ENCODE measurements at regions not wholly inside any gene's neighbourhood (a gene's known extent, or its start where the extent isn't known, plus 50 kb on each side); places are given as distances from the start of the nearest gene placed in this dataset.
"Not testable (repeated sequence)": the region's sequence is repeated elsewhere in the genome, so short reads cannot be mapped to it uniquely, and the experiment has no call there.

- Histone ChIP-seq H3K36me3 (no peaks in the 10 kb centered on the region), H3K9me3 (no peaks in the 10 kb centered on the region), H3K27ac (no peak overlapping the region), H3K27me3 (no peaks in the 10 kb centered on the region), H3K4me1 (no peaks in the 10 kb centered on the region), H3K4me3 (no peak overlapping the region)
- DNase-seq = no peak
- intact Hi-C loops (cut with DNase I; ENCODE audit: low total_unique reads) = no loop called here
- TF ChIP-seq CTCF (IDR thresholded peaks at IDR 0.05) (no peak), POLR2A (IDR thresholded peaks at IDR 0.05) (no peak)
These were observed 335.0 kb upstream of the ID2 start for GRCh38 chr2:8346706-8347430.

- H3K9me3 ChIP-seq; H3K36me3 ChIP-seq; DNase-seq; H3K27me3 ChIP-seq; H3K4me3 ChIP-seq; H3K4me1 ChIP-seq; H3K27ac ChIP-seq; intact Hi-C loops (cut with DNase I; ENCODE audit: low total_unique reads): not testable (repeated sequence)
These were observed 332.9 kb upstream of the ID2 start for GRCh38 chr2:8348911-8349310.

GRCh38 chr2:8352296-8352695 lies 329.6 kb upstream of the ID2 start:
- Histone ChIP-seq H3K27ac (no peak overlapping the region), H3K4me3 (no peak overlapping the region), H3K4me1 (no peaks in the 10 kb centered on the region), H3K36me3 (no peaks in the 10 kb centered on the region), H3K27me3 (no peaks in the 10 kb centered on the region), H3K9me3 (peaks cover 0 to 3% of the 10 kb centered on the region in 2 donors)
- TF ChIP-seq POLR2A (IDR thresholded peaks at IDR 0.05) = no peak
- TF ChIP-seq CTCF (IDR thresholded peaks at IDR 0.05) = no peak
- intact Hi-C loops (cut with DNase I; ENCODE audit: low total_unique reads) = no loop called here
- no peak for DNase-seq

GRCh38 chr2:8352989-8353388 lies 328.9 kb upstream of the ID2 start:
- no peaks in the 10 kb centered on the region for H3K4me1 ChIP-seq
- no peak overlapping the region for H3K4me3 ChIP-seq
- no peak for DNase-seq
- H3K36me3 ChIP-seq = no peaks in the 10 kb centered on the region
- intact Hi-C loops (cut with DNase I; ENCODE audit: low total_unique reads) = no loop called here
- peaks cover 0 to 3% of the 10 kb centered on the region in 2 donors for H3K9me3 ChIP-seq
- no peak overlapping the region for H3K27ac ChIP-seq
- no peaks in the 10 kb centered on the region for H3K27me3 ChIP-seq
- no peak for TF ChIP-seq POLR2A (IDR thresholded peaks at IDR 0.05)
- no peak for TF ChIP-seq CTCF (IDR thresholded peaks at IDR 0.05)

GRCh38 chr2:8355102-8355859 lies 326.6 kb upstream of the ID2 start:
- DNase-seq = no peak
- H3K4me3 ChIP-seq = no peak overlapping the region
- intact Hi-C loops (cut with DNase I; ENCODE audit: low total_unique reads) = no loop called here

More at GRCh38 chr2:8355102-8355859, 326.6 kb upstream of the ID2 start:
- no peak overlapping the region for H3K27ac ChIP-seq
- no peaks in the 10 kb centered on the region for H3K36me3 ChIP-seq
- no peak for TF ChIP-seq CTCF (IDR thresholded peaks at IDR 0.05)
- TF ChIP-seq POLR2A (IDR thresholded peaks at IDR 0.05) = no peak
- H3K27me3 ChIP-seq = no peaks in the 10 kb centered on the region
- no peaks in the 10 kb centered on the region for H3K4me1 ChIP-seq
- H3K9me3 ChIP-seq = peaks cover 0 to 3% of the 10 kb centered on the region in 2 donors
